OCI-LY3 (cell line): ENCODE measurements at regions not wholly inside any gene's neighbourhood (a gene's known extent, or its start where the extent isn't known, plus 50 kb on each side); places are given as distances from the start of the nearest gene placed in this dataset.

Experiments used
- H2AFZ ChIP-seq: fragments of 200-600, 300-600 bp; shearing (Covaris generic); 2 replicates; pipeline ENCODE4 v1.6.0; 2014; ENCODE audit warnings: antibody characterized with exemption, low read depth, low read length
- H3K27ac ChIP-seq: fragments of 200-600, 300-600 bp; sonication (generic); 2 replicates; pipeline ENCODE4 v1.5.1; 2014; ENCODE audit warnings: mild to moderate bottlenecking, low read length, moderate library complexity, mixed read lengths
- H3K27me3 ChIP-seq: fragments of 200-600, 300-600 bp; sonication (generic); 2 replicates; pipeline ENCODE4 v1.6.1; 2014; ENCODE audit warnings: low read depth, low read length, mixed read lengths
- H3K36me3 ChIP-seq: fragments of 200-600, 300-600 bp; sonication (generic); replicated peaks from 2 replicates; pipeline ENCODE3; 2014; ENCODE audit warnings: low read depth, low read length, mixed read lengths
- H3K4me1 ChIP-seq: fragments of 300-600, 200-600 bp; sonication (generic); 2 replicates; pipeline ENCODE4 v1.6.1; 2014; ENCODE audit warnings: low read length, mixed read lengths
- H3K4me2 ChIP-seq: fragments of 200-600, 300-600 bp; sonication (generic); 2 replicates; pipeline ENCODE4 v1.6.1; 2014; ENCODE audit warnings: low read length, mixed read lengths
- H3K4me3 ChIP-seq: fragments of 300-600, 200-600 bp; sonication (generic); 2 replicates; pipeline ENCODE4 v1.5.1; 2014; ENCODE audit warnings: antibody characterized with exemption, mild to moderate bottlenecking, low read length, moderate library complexity
- H3K79me2 ChIP-seq: fragments of 300-600, 200-600 bp; shearing (Covaris generic); 2 replicates; pipeline ENCODE4 v1.6.1; 2014; ENCODE audit warnings: mild to moderate bottlenecking, low read length, mixed read lengths
- H3K9ac ChIP-seq: fragments of 300-600, 200-600 bp; shearing (Covaris generic); 2 replicates; pipeline ENCODE4 v1.6.0; 2014; ENCODE audit warnings: mild to moderate bottlenecking, low read length, moderate library complexity
- H3K9me3 ChIP-seq: fragments of 200-600, 300-600 bp; shearing (Covaris generic); 2 replicates; pipeline ENCODE4 v1.6.1; 2014; ENCODE audit warnings: low read length, mixed read lengths; ENCODE audit not compliant: insufficient read depth
- H4K20me1 ChIP-seq: fragments of 200-600, 300-600 bp; sonication (generic); 2 replicates; pipeline ENCODE4 v1.6.1; 2016; ENCODE audit warnings: low read length, mixed read lengths; ENCODE audit not compliant: insufficient read depth
- CTCF ChIP-seq: fragments of 200-600, 300-600 bp; sonication (generic); IDR thresholded peaks from 2 replicates; pipeline ENCODE4 v1.5.1; 2014; ENCODE audit warnings: antibody characterized with exemption, low read length, low read depth
- EZH2phosphoT487 ChIP-seq: fragments of 200-600 bp; shearing (Covaris generic); IDR thresholded peaks from 2 replicates; pipeline ENCODE4 v1.6.1; 2018; ENCODE audit warnings: antibody characterized with exemption, mixed run types, low read depth

- H4K20me1 ChIP-seq: no peaks in the 10 kb centered on the region
- H3K9me3 ChIP-seq: no peaks in the 10 kb centered on the region
- peak overlapping the region; percentile 64 for H3K4me3 ChIP-seq
- TF ChIP-seq EZH2phosphoT487 (no peak), CTCF (no peak)
- peak overlapping the region; percentile 100 for H3K27ac ChIP-seq
- peak overlapping the region; percentile 90 for H3K4me2 ChIP-seq
- H3K79me2 ChIP-seq: peaks cover 27% of the 10 kb centered on the region
- no peaks in the 10 kb centered on the region for H3K36me3 ChIP-seq
- H2AFZ ChIP-seq: no peak overlapping the region
- H3K4me1 ChIP-seq: peaks cover 98% of the 10 kb centered on the region
- H3K9ac ChIP-seq: peak overlapping the region; percentile 97
- H3K27me3 ChIP-seq: no peaks in the 10 kb centered on the region
Observed at GRCh38 chr7:17130281-17131059, 168.0 kb upstream of the AHR start.

GRCh38 chr7:17131060-17131345, 167.4 kb upstream of the AHR start:
- Histone ChIP-seq H3K9ac (peak overlapping the region; percentile 97), H3K79me2 (peaks cover 27% of the 10 kb centered on the region), H2AFZ (no peak overlapping the region), H3K27ac (peak overlapping the region; percentile 100), H3K4me1 (peaks cover 98% of the 10 kb centered on the region), H3K4me3 (peak overlapping the region; percentile 64), H3K4me2 (peak overlapping the region; percentile 90), H3K36me3 (no peaks in the 10 kb centered on the region), H4K20me1 (no peaks in the 10 kb centered on the region), H3K9me3 (no peaks in the 10 kb centered on the region), H3K27me3 (no peaks in the 10 kb centered on the region)
- TF ChIP-seq EZH2phosphoT487 (no peak), CTCF (no peak)

GRCh38 chr7:17131983-17132655, 166.3 kb upstream of the AHR start:
- Histone ChIP-seq H3K4me3 (peak overlapping the region; percentile 64), H3K27ac (peak overlapping the region; percentile 100), H3K4me1 (peaks cover 98% of the 10 kb centered on the region), H3K79me2 (peaks cover 32% of the 10 kb centered on the region), H3K9me3 (no peaks in the 10 kb centered on the region), H2AFZ (no peak overlapping the region), H3K9ac (peak overlapping the region; percentile 97), H4K20me1 (no peaks in the 10 kb centered on the region), H3K27me3 (no peaks in the 10 kb centered on the region), H3K4me2 (peak overlapping the region; percentile 90), H3K36me3 (no peaks in the 10 kb centered on the region)
- TF ChIP-seq CTCF: no peak

- H3K36me3 ChIP-seq: no peaks in the 10 kb centered on the region
- peak overlapping the region; percentile 90 for H3K4me2 ChIP-seq
- H3K4me3 ChIP-seq: peak overlapping the region; percentile 46
- no peaks in the 10 kb centered on the region for H3K27me3 ChIP-seq
- TF ChIP-seq CTCF (no peak), EZH2phosphoT487 (no peak)
- H3K4me1 ChIP-seq: peaks cover 98% of the 10 kb centered on the region
- H3K27ac ChIP-seq: peak overlapping the region; percentile 100
- H3K9me3 ChIP-seq: no peaks in the 10 kb centered on the region
- H2AFZ ChIP-seq: no peak overlapping the region
- peak overlapping the region; percentile 97 for H3K9ac ChIP-seq
- peaks cover 33% of the 10 kb centered on the region for H3K79me2 ChIP-seq
- H4K20me1 ChIP-seq: no peaks in the 10 kb centered on the region
Observed at GRCh38 chr7:17132726-17133125, 165.7 kb upstream of the AHR start.
